Vagina (tissue), 2 donors: ENCODE measurements at regions not wholly inside any gene's neighbourhood (a gene's known extent, or its start where the extent isn't known, plus 50 kb on each side); places are given as distances from the start of the nearest gene placed in this dataset.

Experiments used
- CTCF ChIP-seq, 3 experiments: fragments of 450-650 bp in 2 of 3; fragments of 200-600 bp in 1 of 3; sonication (generic) in 1 of 3; IDR thresholded peaks; one replicate each; pipeline ENCODE4 v1.5.1; 2017 to 2019; ENCODE audit warnings: antibody characterized with exemption in 3 of 3, mild to moderate bottlenecking in 2 of 3, moderate library complexity in 2 of 3
- POLR2A ChIP-seq, 2 donors: fragments of 450-650 bp; IDR thresholded peaks; one replicate each; pipeline ENCODE4 v1.6.1; 2017; ENCODE audit warnings: antibody characterized with exemption in 2 of 2, mild to moderate bottlenecking in 2 of 2, moderate library complexity in 2 of 2

GRCh38 chr22:49155770-49156580 lies 671.7 kb downstream of the BRD1 start:
- TF ChIP-seq POLR2A (IDR thresholded peaks at IDR 0.05) (no peak), CTCF (IDR thresholded peaks at IDR 0.05) (no peak)
